ENCODE measurements at regions not wholly inside any gene's neighbourhood (a gene's known extent, or its start where the extent isn't known, plus 50 kb on each side); places are given as distances from the start of the nearest gene placed in this dataset.

DNA sequence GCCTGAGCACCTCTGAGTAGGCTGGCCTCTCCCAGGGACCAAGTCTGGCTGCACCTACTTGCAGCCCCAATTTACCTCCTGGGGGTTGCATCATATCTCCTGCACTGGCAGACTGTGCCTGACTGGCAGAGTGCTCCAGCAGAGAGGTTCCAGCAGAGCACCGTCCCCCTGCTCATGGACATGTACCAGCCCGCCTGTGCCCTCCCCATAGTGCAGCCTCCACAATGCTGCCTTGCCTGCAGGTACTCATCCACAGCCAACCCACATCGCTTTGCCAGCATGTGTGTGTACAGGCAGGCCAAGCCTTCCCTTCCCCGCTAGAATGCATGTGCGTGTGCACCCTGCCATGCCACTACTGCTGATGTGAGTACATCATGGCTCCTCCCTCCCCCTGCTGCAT lies 105.5 kb upstream of the NPSR1 start:
- Histone ChIP-seq H3K79me2 (ENCODE audit: insufficient read depth, low read length) (no peaks in the 10 kb centered on the region), H3K4me1 (ENCODE audit: insufficient read depth, low read length, poor library complexity, severe bottlenecking) (no peaks in the 10 kb centered on the region), H3K9me2 (replicated peaks; ENCODE audit: low read depth, low read length) (no peaks in the 10 kb centered on the region), H2AFZ (ENCODE audit: low read length) (no peak overlapping the region), H3K36me3 (ENCODE audit: insufficient read depth, low read length) (no peaks in the 10 kb centered on the region), H3K27me3 (ENCODE audit: insufficient read depth, low read length, poor library complexity, severe bottlenecking) (no peaks in the 10 kb centered on the region), H3F3A (ENCODE audit: low read depth) (no peaks in the 10 kb centered on the region), H3K9me3 (ENCODE audit: insufficient read depth, low read depth, low read length) (no peaks in the 10 kb centered on the region), H3K9ac (ENCODE audit: low read depth, low read length, poor library complexity, severe bottlenecking) (no peak overlapping the region), H3K4me3 (ENCODE audit: low read length, poor library complexity, severe bottlenecking) (no peak overlapping the region), H3K4me2 (ENCODE audit: low read depth, low read length, poor library complexity, severe bottlenecking) (no peak overlapping the region), H4K20me1 (ENCODE audit: insufficient read depth, low read length, poor library complexity, severe bottlenecking) (no peaks in the 10 kb centered on the region)
- TF ChIP-seq, protein P1, sequence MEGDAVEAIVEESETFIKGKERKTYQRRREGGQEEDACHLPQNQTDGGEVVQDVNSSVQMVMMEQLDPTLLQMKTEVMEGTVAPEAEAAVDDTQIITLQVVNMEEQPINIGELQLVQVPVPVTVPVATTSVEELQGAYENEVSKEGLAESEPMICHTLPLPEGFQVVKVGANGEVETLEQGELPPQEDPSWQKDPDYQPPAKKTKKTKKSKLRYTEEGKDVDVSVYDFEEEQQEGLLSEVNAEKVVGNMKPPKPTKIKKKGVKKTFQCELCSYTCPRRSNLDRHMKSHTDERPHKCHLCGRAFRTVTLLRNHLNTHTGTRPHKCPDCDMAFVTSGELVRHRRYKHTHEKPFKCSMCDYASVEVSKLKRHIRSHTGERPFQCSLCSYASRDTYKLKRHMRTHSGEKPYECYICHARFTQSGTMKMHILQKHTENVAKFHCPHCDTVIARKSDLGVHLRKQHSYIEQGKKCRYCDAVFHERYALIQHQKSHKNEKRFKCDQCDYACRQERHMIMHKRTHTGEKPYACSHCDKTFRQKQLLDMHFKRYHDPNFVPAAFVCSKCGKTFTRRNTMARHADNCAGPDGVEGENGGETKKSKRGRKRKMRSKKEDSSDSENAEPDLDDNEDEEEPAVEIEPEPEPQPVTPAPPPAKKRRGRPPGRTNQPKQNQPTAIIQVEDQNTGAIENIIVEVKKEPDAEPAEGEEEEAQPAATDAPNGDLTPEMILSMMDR (conservative IDR thresholded peaks at IDR 0.05; ENCODE audit: low read length): no peak
- TF ChIP-seq EZH2phosphoT487 (IDR thresholded peaks at IDR 0.05; ENCODE audit: borderline replicate concordance): no peak

DNA sequence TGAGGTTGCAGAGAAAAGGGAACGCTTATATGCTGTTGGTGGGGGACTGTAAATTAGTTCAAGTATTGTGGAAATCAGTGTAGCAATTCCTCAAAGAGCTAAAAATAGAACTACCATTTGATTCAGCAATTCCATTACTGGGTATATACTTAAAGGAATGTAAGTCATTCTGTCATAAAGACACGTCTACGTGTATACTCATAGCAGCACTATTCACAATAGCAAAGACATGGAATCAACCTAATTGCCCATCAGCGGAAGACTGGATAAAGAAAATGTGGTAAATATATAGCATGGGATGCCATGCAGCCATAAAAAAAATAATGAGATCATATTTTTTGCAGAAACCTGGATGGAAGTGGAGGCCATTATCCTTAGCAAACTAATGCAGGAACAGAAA lies 100.0 kb upstream of the NPSR1 start:
- Histone ChIP-seq H3K27me3 (ENCODE audit: insufficient read depth, low read length, poor library complexity, severe bottlenecking) (no peaks in the 10 kb centered on the region), H3K4me1 (ENCODE audit: insufficient read depth, low read length, poor library complexity, severe bottlenecking) (no peaks in the 10 kb centered on the region), H3K9me2 (replicated peaks; ENCODE audit: low read depth, low read length) (no peaks in the 10 kb centered on the region)

DNA sequence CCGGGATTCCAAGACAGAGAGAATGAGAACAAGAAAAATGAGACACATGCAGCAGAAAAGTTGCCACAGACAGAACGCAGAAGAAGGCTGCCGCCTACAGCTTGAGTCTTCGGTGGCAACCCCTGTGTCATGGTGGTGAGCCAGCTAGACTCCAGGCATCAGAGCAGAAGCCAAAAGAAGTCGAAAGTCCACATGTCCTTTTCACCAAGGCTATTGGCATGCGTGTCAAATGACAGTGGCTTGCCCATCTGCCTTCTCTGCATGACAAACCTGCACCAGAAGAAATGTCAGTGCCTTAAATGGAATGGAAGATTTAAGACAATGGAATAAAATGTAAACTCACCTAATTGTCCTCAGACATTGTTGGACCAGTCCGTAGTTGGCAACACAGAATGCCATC lies 93.9 kb upstream of the NPSR1 start:
- no peaks in the 10 kb centered on the region for H3K4me1 ChIP-seq (ENCODE audit: insufficient read depth, low read length, poor library complexity, severe bottlenecking)
- no peak overlapping the region for H2AFZ ChIP-seq (ENCODE audit: low read length)
- H3K9ac ChIP-seq (ENCODE audit: low read depth, low read length, poor library complexity, severe bottlenecking): no peak overlapping the region
- no peak overlapping the region for H3K4me3 ChIP-seq (ENCODE audit: low read length, poor library complexity, severe bottlenecking)
- H3K9me2 ChIP-seq (replicated peaks; ENCODE audit: low read depth, low read length): no peaks in the 10 kb centered on the region
- H3F3A ChIP-seq (ENCODE audit: low read depth): no peaks in the 10 kb centered on the region
- no peaks in the 10 kb centered on the region for H3K27me3 ChIP-seq (ENCODE audit: insufficient read depth, low read length, poor library complexity, severe bottlenecking)
- no peaks in the 10 kb centered on the region for H3K36me3 ChIP-seq (ENCODE audit: insufficient read depth, low read length)
- no peaks in the 10 kb centered on the region for H3K79me2 ChIP-seq (ENCODE audit: insufficient read depth, low read length)
- H3K4me2 ChIP-seq (ENCODE audit: low read depth, low read length, poor library complexity, severe bottlenecking): no peak overlapping the region
- H4K20me1 ChIP-seq (ENCODE audit: insufficient read depth, low read length, poor library complexity, severe bottlenecking): no peaks in the 10 kb centered on the region
- no peaks in the 10 kb centered on the region for H3K9me3 ChIP-seq (ENCODE audit: insufficient read depth, low read depth, low read length)
- TF ChIP-seq, protein P1 (conservative IDR thresholded peaks at IDR 0.05; ENCODE audit: low read length): no peak
- TF ChIP-seq EZH2phosphoT487 (IDR thresholded peaks at IDR 0.05; ENCODE audit: borderline replicate concordance): no peak

More for the DNA sequence above, 100.0 kb upstream of the NPSR1 start:
- no peak overlapping the region for H3K4me3 ChIP-seq (ENCODE audit: low read length, poor library complexity, severe bottlenecking)
- no peak overlapping the region for H3K9ac ChIP-seq (ENCODE audit: low read depth, low read length, poor library complexity, severe bottlenecking)
- no peak overlapping the region for H3K4me2 ChIP-seq (ENCODE audit: low read depth, low read length, poor library complexity, severe bottlenecking)
- no peak for TF ChIP-seq EZH2phosphoT487 (IDR thresholded peaks at IDR 0.05; ENCODE audit: borderline replicate concordance)
- TF ChIP-seq, protein P1 (conservative IDR thresholded peaks at IDR 0.05; ENCODE audit: low read length): no peak
- H4K20me1 ChIP-seq (ENCODE audit: insufficient read depth, low read length, poor library complexity, severe bottlenecking): no peaks in the 10 kb centered on the region
- no peaks in the 10 kb centered on the region for H3F3A ChIP-seq (ENCODE audit: low read depth)
- H2AFZ ChIP-seq (ENCODE audit: low read length): no peak overlapping the region
- no peaks in the 10 kb centered on the region for H3K36me3 ChIP-seq (ENCODE audit: insufficient read depth, low read length)
- no peaks in the 10 kb centered on the region for H3K9me3 ChIP-seq (ENCODE audit: insufficient read depth, low read depth, low read length)
- H3K79me2 ChIP-seq (ENCODE audit: insufficient read depth, low read length): no peaks in the 10 kb centered on the region

Data from Loucy (cell line).